Right atrium auricular region (tissue), 2 donors: ENCODE measurements at regions not wholly inside any gene's neighbourhood (a gene's known extent, or its start where the extent isn't known, plus 50 kb on each side); places are given as distances from the start of the nearest gene placed in this dataset.

Source experiments
- DNase-seq: peaks from one replicate; pipeline ENCODE4 v3.0.0-alpha.2; 2019; ENCODE audit warnings: low spot score
- H3K27ac ChIP-seq, 2 donors: fragments of 200-600 bp; sonication (generic); 1 replicate in 1 of 2; 2 replicates in 1 of 2; pipeline ENCODE4 v1.5.1; 2016 to 2019
- H3K27me3 ChIP-seq, 2 donors: fragments of 200-600 bp; sonication (generic); one replicate each; pipeline versions ENCODE4 v1.5.1 to v1.6.0; 2017 to 2019
- H3K36me3 ChIP-seq: fragments of 200-600 bp; sonication (generic); one replicate; pipeline ENCODE4 v1.5.1; 2016
- H3K4me1 ChIP-seq, 2 donors: fragments of 200-600 bp; sonication (generic); one replicate each; pipeline versions ENCODE4 v1.5.1 to v1.6.0; 2017 to 2019
- H3K4me3 ChIP-seq, 2 donors: fragments of 200-600 bp; sonication (generic); 1 replicate in 1 of 2; 2 replicates in 1 of 2; pipeline ENCODE4 v1.5.1; 2017 to 2019; ENCODE audit warnings: mild to moderate bottlenecking in 1 of 2, moderate library complexity in 1 of 2
- H3K9me3 ChIP-seq, 2 donors: fragments of 200-600 bp; sonication (generic); one replicate each; pipeline ENCODE4 v1.5.1; 2019
- TF ChIP-seq, protein P1 (sequence below), 2 donors: fragments of 200-600 bp; sonication (generic); IDR thresholded peaks; one replicate each; pipeline ENCODE4 v1.5.1; 2019; ENCODE audit warnings: antibody characterized with exemption in 2 of 2

DNA sequence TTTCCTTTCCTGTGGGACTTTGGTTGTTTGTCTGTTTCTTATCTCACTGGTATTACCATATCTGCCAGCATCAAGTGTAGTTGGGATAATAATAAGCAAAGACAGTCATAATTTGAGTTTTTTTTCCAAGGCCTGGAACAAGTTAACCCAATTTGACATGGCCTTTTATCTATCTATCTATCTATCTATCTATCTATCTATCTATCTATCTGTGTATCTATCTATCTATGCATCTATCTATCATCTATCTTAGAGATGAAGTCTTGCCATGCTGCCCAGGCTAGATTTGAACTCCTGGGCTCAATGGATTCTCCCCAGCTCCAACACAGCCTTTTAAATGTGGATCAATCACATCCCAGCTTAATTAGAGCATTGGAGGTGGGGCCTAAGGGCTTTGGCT is 174.1 kb upstream of the CSF3R start:
- no peaks in the 10 kb centered on the region for H3K9me3 ChIP-seq
- no peaks in the 10 kb centered on the region for H3K27me3 ChIP-seq
- DNase-seq, result no peak

DNA sequence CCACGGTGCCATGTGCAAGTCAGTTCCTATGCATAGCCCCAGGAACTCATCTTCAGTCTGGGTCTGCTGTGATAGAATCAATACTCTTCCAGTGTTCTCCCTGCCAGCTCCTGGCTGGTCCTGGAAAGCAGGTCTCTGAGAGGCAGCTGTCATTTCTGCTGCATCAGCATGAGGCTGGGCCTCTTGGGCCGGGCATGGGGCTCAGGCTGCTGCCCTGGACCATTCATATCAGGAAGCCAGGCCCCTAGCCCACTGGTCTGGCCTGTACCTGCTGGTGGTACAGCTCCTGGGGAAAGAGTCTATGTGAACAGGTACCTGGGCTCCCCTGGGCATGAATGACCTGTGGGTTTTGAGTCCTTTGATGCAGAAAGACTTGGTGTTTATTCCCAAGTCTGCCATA is 173.6 kb upstream of the CSF3R start:
- no peak overlapping the region for H3K27ac ChIP-seq
- H3K9me3 ChIP-seq, result no peaks in the 10 kb centered on the region
- H3K36me3 ChIP-seq, result no peaks in the 10 kb centered on the region
- no peaks in the 10 kb centered on the region for H3K27me3 ChIP-seq
- H3K4me1 ChIP-seq, result no peaks in the 10 kb centered on the region
- no peak for DNase-seq
- TF ChIP-seq, protein P1, sequence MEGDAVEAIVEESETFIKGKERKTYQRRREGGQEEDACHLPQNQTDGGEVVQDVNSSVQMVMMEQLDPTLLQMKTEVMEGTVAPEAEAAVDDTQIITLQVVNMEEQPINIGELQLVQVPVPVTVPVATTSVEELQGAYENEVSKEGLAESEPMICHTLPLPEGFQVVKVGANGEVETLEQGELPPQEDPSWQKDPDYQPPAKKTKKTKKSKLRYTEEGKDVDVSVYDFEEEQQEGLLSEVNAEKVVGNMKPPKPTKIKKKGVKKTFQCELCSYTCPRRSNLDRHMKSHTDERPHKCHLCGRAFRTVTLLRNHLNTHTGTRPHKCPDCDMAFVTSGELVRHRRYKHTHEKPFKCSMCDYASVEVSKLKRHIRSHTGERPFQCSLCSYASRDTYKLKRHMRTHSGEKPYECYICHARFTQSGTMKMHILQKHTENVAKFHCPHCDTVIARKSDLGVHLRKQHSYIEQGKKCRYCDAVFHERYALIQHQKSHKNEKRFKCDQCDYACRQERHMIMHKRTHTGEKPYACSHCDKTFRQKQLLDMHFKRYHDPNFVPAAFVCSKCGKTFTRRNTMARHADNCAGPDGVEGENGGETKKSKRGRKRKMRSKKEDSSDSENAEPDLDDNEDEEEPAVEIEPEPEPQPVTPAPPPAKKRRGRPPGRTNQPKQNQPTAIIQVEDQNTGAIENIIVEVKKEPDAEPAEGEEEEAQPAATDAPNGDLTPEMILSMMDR (IDR thresholded peaks at IDR 0.05), result no peak
- no peak overlapping the region for H3K4me3 ChIP-seq

More for the DNA sequence above, 174.1 kb upstream of the CSF3R start:
- no peaks in the 10 kb centered on the region for H3K36me3 ChIP-seq
- no peaks in the 10 kb centered on the region for H3K4me1 ChIP-seq
- H3K4me3 ChIP-seq, result no peak overlapping the region
- no peak overlapping the region for H3K27ac ChIP-seq
- TF ChIP-seq, protein P1 (IDR thresholded peaks at IDR 0.05), result no peak

DNA sequence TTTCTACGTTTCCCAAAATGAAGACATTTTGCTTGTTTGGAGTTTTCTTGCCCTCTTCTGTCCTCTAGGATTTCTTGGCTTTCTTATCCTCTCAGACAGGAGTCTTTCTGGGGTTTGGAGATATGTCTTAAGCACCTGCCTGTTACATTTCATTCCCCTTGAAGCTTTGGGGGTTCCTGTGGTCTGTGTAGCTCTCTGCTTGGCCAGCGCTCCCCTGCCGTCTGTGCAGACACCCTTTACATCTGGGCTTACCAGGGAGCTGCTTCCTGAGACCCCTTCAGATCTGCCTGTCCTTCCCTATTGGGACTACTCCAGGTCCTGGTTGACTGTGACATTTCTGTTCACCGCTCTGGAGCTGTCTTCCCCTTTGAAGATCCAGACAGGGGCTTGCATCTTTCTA is 171.9 kb upstream of the CSF3R start:
- no peaks in the 10 kb centered on the region for H3K4me1 ChIP-seq
- no peaks in the 10 kb centered on the region for H3K9me3 ChIP-seq
- no peak for DNase-seq
- H3K4me3 ChIP-seq, result no peak overlapping the region
- no peak overlapping the region for H3K27ac ChIP-seq
- no peaks in the 10 kb centered on the region for H3K27me3 ChIP-seq
- TF ChIP-seq, protein P1 (IDR thresholded peaks at IDR 0.05), result no peak
- no peaks in the 10 kb centered on the region for H3K36me3 ChIP-seq

DNA sequence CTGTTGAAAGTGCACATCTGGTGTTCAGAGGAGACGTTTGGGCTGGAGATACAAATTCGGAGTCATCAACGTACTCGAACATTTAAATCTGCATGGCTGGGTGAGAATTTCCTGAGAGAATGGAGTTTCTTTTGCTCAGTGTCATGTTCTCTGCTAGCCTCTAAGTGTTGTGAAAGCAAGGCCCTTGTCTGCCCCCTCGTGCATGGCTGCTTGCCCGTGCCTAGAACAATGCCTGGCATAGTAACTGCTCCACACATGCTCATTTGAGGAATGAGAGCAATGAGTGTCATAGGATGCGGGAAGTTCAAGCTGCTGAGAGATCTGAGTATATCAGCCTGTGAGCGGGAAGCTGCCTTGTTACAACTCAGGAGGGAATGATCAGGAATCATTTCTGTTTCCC is 171.1 kb upstream of the CSF3R start:
- Histone ChIP-seq H3K4me3 (no peak overlapping the region), H3K4me1 (no peaks in the 10 kb centered on the region), H3K27me3 (no peaks in the 10 kb centered on the region), H3K36me3 (no peaks in the 10 kb centered on the region), H3K9me3 (no peaks in the 10 kb centered on the region), H3K27ac (no peak overlapping the region)
- TF ChIP-seq, protein P1 (IDR thresholded peaks at IDR 0.05), result peak in 1 of 2 donors; percentile 26
- DNase-seq, result no peak

DNA sequence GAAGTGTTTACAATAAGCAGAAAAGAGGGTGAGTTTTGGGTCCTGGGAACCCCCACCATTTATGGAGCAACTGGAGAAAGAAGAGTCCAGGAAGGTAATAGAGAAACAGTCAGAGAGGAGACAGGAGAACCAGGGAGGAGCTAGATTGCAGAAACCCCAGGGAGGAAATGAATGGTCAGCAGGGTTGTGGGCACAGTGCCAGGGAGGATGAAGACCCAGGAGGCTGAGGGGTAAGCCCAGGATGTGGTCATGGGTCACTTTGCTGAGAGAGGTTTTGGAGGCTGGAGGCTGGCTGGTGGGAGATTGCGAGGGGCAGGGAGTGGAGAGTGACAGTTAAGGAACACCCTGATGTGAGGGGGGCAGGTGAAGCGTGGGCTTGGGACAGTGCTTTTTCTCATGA is 169.9 kb upstream of the CSF3R start:
- Histone ChIP-seq H3K27me3 (no peaks in the 10 kb centered on the region), H3K36me3 (no peaks in the 10 kb centered on the region), H3K9me3 (no peaks in the 10 kb centered on the region), H3K4me1 (no peaks in the 10 kb centered on the region), H3K4me3 (no peak overlapping the region), H3K27ac (no peak overlapping the region)
- no peak for DNase-seq
- TF ChIP-seq, protein P1 (IDR thresholded peaks at IDR 0.05), result no peak

DNA sequence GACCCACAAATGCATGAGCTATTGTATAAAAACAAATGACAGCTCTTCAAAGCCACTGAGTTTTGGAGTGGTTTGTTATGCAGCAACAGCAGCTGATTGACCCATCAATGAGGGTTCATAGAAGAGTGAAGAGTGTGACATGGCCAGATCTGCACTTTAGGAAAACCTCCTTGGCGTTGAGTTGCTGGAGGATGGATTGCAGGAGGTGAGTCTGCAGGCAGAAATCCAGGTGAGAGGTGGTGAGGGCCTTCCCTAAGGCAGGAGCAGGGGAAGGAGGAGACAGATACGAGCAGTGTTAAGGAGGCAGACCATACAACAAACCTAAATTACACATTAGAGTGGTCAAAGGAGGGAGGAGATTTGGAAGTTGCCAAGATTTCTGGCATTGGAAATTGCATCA is 169.3 kb upstream of the CSF3R start:
- no peaks in the 10 kb centered on the region for H3K9me3 ChIP-seq
- no peaks in the 10 kb centered on the region for H3K36me3 ChIP-seq
- H3K4me1 ChIP-seq, result no peaks in the 10 kb centered on the region
- H3K4me3 ChIP-seq, result no peak overlapping the region
- no peaks in the 10 kb centered on the region for H3K27me3 ChIP-seq
- TF ChIP-seq, protein P1 (IDR thresholded peaks at IDR 0.05), result no peak
- no peak overlapping the region for H3K27ac ChIP-seq
- DNase-seq, result no peak
